Stimulated activated naive CD8-positive, alpha-beta T cell treated with anti-CD3 and anti-CD28 coated beads, Interleukin-15, Interleukin-2, amounts not matched to agents 100 U/mL and 50 U/mL, for 24 hours (primary cell): ENCODE measurements at regions not wholly inside any gene's neighbourhood (a gene's known extent, or its start where the extent isn't known, plus 50 kb on each side); places are given as distances from the start of the nearest gene placed in this dataset.
"Not testable (repeated sequence)": the region's sequence is repeated elsewhere in the genome, so short reads cannot be mapped to it uniquely, and the experiment has no call there.

Experiments
- ATAC-seq: fragments of 150-1000 bp; cut with Tn5 transposase; one replicate; pipeline ENCODE4 v1.10.0; 2021
- DNase-seq: peaks from one replicate; pipeline ENCODE4 v3.0.0; 2021

GRCh38 chr4:163077680-163078079, 89.0 kb downstream of the NAF1 start:
- ATAC-seq (no peak), DNase-seq (no peak)

- DNase-seq: no peak
Observed at GRCh38 chr4:163072222-163072621, 94.5 kb downstream of the NAF1 start.

GRCh38 chr4:163071308-163071707, 95.4 kb downstream of the NAF1 start:
- DNase-seq: no peak
- no peak for ATAC-seq

More at GRCh38 chr4:163072222-163072621, 94.5 kb downstream of the NAF1 start:
- ATAC-seq: no peak

- ATAC-seq (no peak), DNase-seq (no peak)
Observed at GRCh38 chr4:163070023-163070422, 96.7 kb downstream of the NAF1 start.

GRCh38 chr4:163063891-163064290, 102.8 kb downstream of the NAF1 start:
- ATAC-seq: no peak
- no peak for DNase-seq

- DNase-seq: no peak
Observed at GRCh38 chr4:163048447-163048846, 118.2 kb downstream of the NAF1 start.

GRCh38 chr4:163042306-163042705, 124.4 kb downstream of the NAF1 start:
- no peak for ATAC-seq
- DNase-seq: no peak

More at GRCh38 chr4:163048447-163048846, 118.2 kb downstream of the NAF1 start:
- ATAC-seq: no peak

- no peak for DNase-seq
- no peak for ATAC-seq
Observed at GRCh38 chr4:163017135-163017534, 149.6 kb downstream of the NAF1 start.

GRCh38 chr4:163012816-163013215, 153.9 kb downstream of the NAF1 start:
- ATAC-seq (no peak), DNase-seq (no peak)

GRCh38 chr4:163003979-163004378, 162.7 kb downstream of the NAF1 start:
- ATAC-seq (no peak), DNase-seq (no peak)

- DNase-seq: no peak
- no peak for ATAC-seq
Observed at GRCh38 chr4:162988530-162988929, 178.2 kb downstream of the NAF1 start.

GRCh38 chr4:162985131-162985530, 181.6 kb downstream of the NAF1 start:
- DNase-seq (no peak), ATAC-seq (no peak)

GRCh38 chr4:162984621-162985020, 182.1 kb downstream of the NAF1 start:
- no peak for DNase-seq

GRCh38 chr4:162981823-162982222, 184.9 kb downstream of the NAF1 start:
- DNase-seq: no peak

More at GRCh38 chr4:162984621-162985020, 182.1 kb downstream of the NAF1 start:
- no peak for ATAC-seq

GRCh38 chr4:162978398-162978797, 188.3 kb downstream of the NAF1 start:
- ATAC-seq (no peak), DNase-seq (no peak)

More at GRCh38 chr4:162981823-162982222, 184.9 kb downstream of the NAF1 start:
- no peak for ATAC-seq

GRCh38 chr4:162977788-162978187, 188.9 kb downstream of the NAF1 start:
- DNase-seq: no peak
- no peak for ATAC-seq

- DNase-seq: no peak
- ATAC-seq: no peak
Observed at GRCh38 chr4:162972661-162973330, 193.9 kb downstream of the NAF1 start.

- no peak for DNase-seq
- no peak for ATAC-seq
Observed at GRCh38 chr4:162969194-162969593, 197.5 kb downstream of the NAF1 start.

- not testable (repeated sequence) for DNase-seq, ATAC-seq
Observed at GRCh38 chr4:162965978-162966377, 200.7 kb downstream of the NAF1 start.

- ATAC-seq (no peak), DNase-seq (no peak)
Observed at GRCh38 chr4:162959046-162959445, 207.6 kb downstream of the NAF1 start.

GRCh38 chr4:162957521-162958143, 209.1 kb downstream of the NAF1 start:
- DNase-seq: no peak
- ATAC-seq: no peak

GRCh38 chr4:162954976-162955375, 211.7 kb downstream of the NAF1 start:
- DNase-seq: no peak
- no peak for ATAC-seq

GRCh38 chr4:162952232-162952631, 214.5 kb downstream of the NAF1 start:
- no peak for ATAC-seq
- no peak for DNase-seq

- DNase-seq (no peak), ATAC-seq (no peak)
Observed at GRCh38 chr4:162945713-162946112, 221.0 kb downstream of the NAF1 start.
